Heart right ventricle (tissue), 16 donors: ENCODE measurements at regions not wholly inside any gene's neighbourhood (a gene's known extent, or its start where the extent isn't known, plus 50 kb on each side); places are given as distances from the start of the nearest gene placed in this dataset.
"Not testable (repeated sequence)": the region's sequence is repeated elsewhere in the genome, so short reads cannot be mapped to it uniquely, and the experiment has no call there.

Experiments
- ATAC-seq, 8 donors: fragments of 200-7000 bp; cut with Tn5 transposase; one replicate each; pipeline ENCODE4 v1.9.1; 2020; ENCODE audit warnings: mild to moderate bottlenecking in 8 of 8, moderate library complexity in 8 of 8, moderate number of reproducible peaks in 1 of 8
- DNase-seq, 2 donors: peaks; one replicate each; pipeline ENCODE4 v3.0.0-alpha.2; 2020
- H3K27ac ChIP-seq, 10 donors: fragments of 200-600 bp; sonication (generic) in 2 of 10; one replicate each; pipeline versions ENCODE4 v1.5.0 to v1.8.0; 2020 to 2022; ENCODE audit warnings: mild to moderate bottlenecking in 3 of 10
- H3K27me3 ChIP-seq, 7 donors: fragments of 200-600 bp; one replicate each; pipeline ENCODE4 v1.8.0; 2021 to 2022; ENCODE audit warnings: mild to moderate bottlenecking in 2 of 7
- H3K36me3 ChIP-seq, 9 donors: fragments of 200-600 bp; sonication (generic) in 1 of 9; one replicate each; pipeline versions ENCODE4 v1.5.0 to v1.8.0; 2020 to 2022; ENCODE audit warnings: mild to moderate bottlenecking in 2 of 9
- H3K4me1 ChIP-seq, 9 donors: fragments of 200-600 bp; sonication (generic) in 1 of 9; one replicate each; pipeline versions ENCODE4 v1.5.0 to v1.8.0; 2020 to 2022; ENCODE audit warnings: mild to moderate bottlenecking in 4 of 9
- H3K4me3 ChIP-seq, 10 donors: fragments of 200-600 bp; sonication (generic) in 2 of 10; one replicate each; pipeline versions ENCODE4 v1.5.0 to v1.8.0; 2020 to 2022; ENCODE audit warnings: mild to moderate bottlenecking in 7 of 10, moderate library complexity in 2 of 10
- H3K9me3 ChIP-seq, 11 donors: fragments of 200-600 bp in 10 of 11; sonication (generic) in 2 of 11; one replicate each; pipeline versions ENCODE4 v1.5.0 to v1.8.0; 2013 to 2022; ENCODE audit warnings: mild to moderate bottlenecking in 2 of 11, control low read depth in 1 of 11, moderate library complexity in 1 of 11
- CTCF ChIP-seq, 9 donors: fragments of 200-600 bp; sonication (generic) in 2 of 9; IDR thresholded peaks; one replicate each; pipeline versions ENCODE4 v1.5.0 to v1.8.0; 2021 to 2022; ENCODE audit warnings: antibody characterized with exemption in 9 of 9, mild to moderate bottlenecking in 5 of 9, moderate library complexity in 1 of 9
- WGBS, 2 donors: extraction: QIAGEN DNeasy Blood & Tissue Kit; methylation state at CpG; one replicate each; pipeline ENCODE4 v1.1.7; 2013; ENCODE audit warnings: inconsistent platforms in 1 of 2; 5-methylcytosine and 5-hydroxymethylcytosine counted together
- intact Hi-C, 10 donors: fragments of 100-400 bp; cut with DNase I; formaldehyde crosslinking; loops; one replicate each; pipeline versions ENCODE4 v1.11.1 to v1.14.2; 2022
- donor health status: Arrhythmogenic right ventricular cardiomyopathy.
- donor health status: ischemic (EF 13 %, LVEDD 7.1; RV severe dilation, severe dysfunction).
- donor health status: healthy with polysubstance abuse.
- donor health status: DM: no; HTN: yes; CAD: no.
- donor health status: DM: no; HTN: no; CAD: no.
- donor health status: ischemic (EF 25% LVEDD 6.9; RV normal size, moderate dysfunction).
- donor health status: ischemic (EF 25% LVEDD 5.7; RV mildly dilated, moderate dysfunction).
- donor health status: healthy.
- donor health status: DM: yes; HTN: yes; CAD: no.
- donor health status: Ischemic cardiomyopathy.
- donor health status: ischemic (EF 35%, LVEDD 5.7; RV mildly dilated, moderate dysfunction).
- donor health status: nonischemic (EF 11% LVEDD 7.7; RV severe dilation, severe dysfunction).
- donor health status: DM: yes; HTN: yes; CAD: no.
- donor health status: PGD.
- donor health status: ischemic (EF 29% LVEDD 5.4; RV normal size, mild dysfunction).
- donor health status: nonischemic (EF 23%, LVEDD 6.1; RV moderate dilation, normal function).

- Histone ChIP-seq H3K27ac (no peak overlapping the region), H3K27me3 (peaks cover 0 to 4% (median 0%) of the 10 kb centered on the region in 7 donors), H3K9me3 (peaks cover 0 to 32% (median 0%) of the 10 kb centered on the region in 11 donors), H3K4me3 (no peak overlapping the region), H3K4me1 (no peaks in the 10 kb centered on the region), H3K36me3 (no peaks in the 10 kb centered on the region)
- no peak for TF ChIP-seq CTCF (IDR thresholded peaks at IDR 0.05)
- intact Hi-C loops, result no loop called here
- WGBS, 2 donors, result 27 to 28% methylated on average over 2 of the region's 2 CpGs
- no peak for DNase-seq
- ATAC-seq, result no peak
Measured at GRCh38 chr5:10019236-10019635, 230.5 kb downstream of the ATPSCKMT start.

GRCh38 chr5:10018201-10019069 is 231.3 kb downstream of the ATPSCKMT start:
- peak overlapping the region in 1 of 10 donors; percentile 31 for H3K27ac ChIP-seq
- 62 to 65% methylated on average over 5 of the region's 5 CpGs for WGBS, 2 donors

GRCh38 chr5:10017786-10018185 is 231.9 kb downstream of the ATPSCKMT start:
- H3K9me3 ChIP-seq, result peaks cover 0 to 19% (median 0%) of the 10 kb centered on the region in 11 donors
- H3K27me3 ChIP-seq, result peaks cover 0 to 4% (median 0%) of the 10 kb centered on the region in 7 donors
- H3K27ac ChIP-seq, result peak overlapping the region in 1 of 10 donors; percentile 31
- no peak for DNase-seq
- WGBS, 2 donors, result 84 to 90% methylated on average over 4 of the region's 4 CpGs
- no peak overlapping the region for H3K4me3 ChIP-seq
- intact Hi-C loops, result no loop called here
- TF ChIP-seq CTCF (IDR thresholded peaks at IDR 0.05), result no peak
- H3K4me1 ChIP-seq, result no peaks in the 10 kb centered on the region
- H3K36me3 ChIP-seq, result no peaks in the 10 kb centered on the region
- ATAC-seq, result no peak

More at GRCh38 chr5:10018201-10019069, 231.3 kb downstream of the ATPSCKMT start:
- ATAC-seq, result no peak
- no peak for TF ChIP-seq CTCF (IDR thresholded peaks at IDR 0.05)
- H3K36me3 ChIP-seq, result no peaks in the 10 kb centered on the region
- H3K9me3 ChIP-seq, result peaks cover 0 to 26% (median 0%) of the 10 kb centered on the region in 11 donors
- H3K4me1 ChIP-seq, result no peaks in the 10 kb centered on the region
- intact Hi-C loops, result no loop called here
- DNase-seq, result no peak
- no peak overlapping the region for H3K4me3 ChIP-seq
- H3K27me3 ChIP-seq, result peaks cover 0 to 4% (median 0%) of the 10 kb centered on the region in 7 donors

- H3K36me3 ChIP-seq, ATAC-seq, intact Hi-C loops, H3K9me3 ChIP-seq, H3K27ac ChIP-seq, H3K4me3 ChIP-seq, H3K27me3 ChIP-seq, H3K4me1 ChIP-seq, DNase-seq: not testable (repeated sequence)
- WGBS, 2 donors, result 67 to 74% methylated on average over 8 of the region's 8 CpGs
Measured at GRCh38 chr5:10016559-10016958, 233.1 kb downstream of the ATPSCKMT start.

GRCh38 chr5:10015681-10016080 is 234.0 kb downstream of the ATPSCKMT start:
- WGBS, 2 donors, result 93 to 96% methylated on average over 3 of the region's 3 CpGs
- H3K9me3 ChIP-seq, H3K27me3 ChIP-seq, H3K36me3 ChIP-seq, DNase-seq, ATAC-seq, H3K4me3 ChIP-seq, H3K27ac ChIP-seq, H3K4me1 ChIP-seq, intact Hi-C loops: not testable (repeated sequence)
